ENCODE measurements at regions not wholly inside any gene's neighbourhood (a gene's known extent, or its start where the extent isn't known, plus 50 kb on each side); places are given as distances from the start of the nearest gene placed in this dataset.
A peak's percentile ranks its signal among the peaks of the same experiment; 100 is the strongest.

DNA sequence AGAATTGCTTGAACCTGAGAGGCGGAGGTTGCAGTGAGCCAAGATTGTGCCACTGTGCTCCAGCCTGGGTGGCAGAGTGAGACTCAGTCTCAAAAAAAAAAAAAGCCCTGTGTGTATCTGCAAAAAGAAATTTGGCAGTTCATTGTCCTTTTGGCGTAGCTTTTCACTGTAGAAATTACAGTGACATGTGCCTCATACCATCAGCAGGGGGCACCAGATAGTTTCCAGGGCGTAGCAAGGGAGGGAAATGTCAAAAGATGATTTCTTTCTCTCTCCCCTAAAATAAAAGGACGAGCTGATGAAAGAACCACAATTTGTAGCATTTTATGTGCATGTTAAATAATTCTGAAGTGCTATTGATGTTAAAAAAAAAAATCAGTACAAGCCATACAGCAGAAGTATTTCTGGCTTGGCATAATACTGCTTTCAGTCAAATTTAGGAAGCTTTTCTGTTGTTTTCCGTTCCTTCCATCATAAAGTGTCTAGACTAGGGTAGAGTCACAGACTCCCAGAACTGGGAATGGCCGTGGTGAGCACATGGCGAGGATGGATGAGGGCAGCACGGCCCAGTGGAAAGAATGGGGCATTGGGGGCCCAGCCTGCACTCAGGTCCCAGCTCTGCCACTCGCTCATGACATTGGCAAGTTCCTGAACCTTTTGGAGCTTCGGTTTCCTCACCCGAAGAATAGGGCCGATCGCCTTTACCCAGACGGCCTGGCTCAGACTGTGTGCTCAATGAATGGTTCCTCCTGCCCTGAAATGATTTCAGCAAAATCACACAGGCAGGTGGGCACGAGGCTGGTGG, 59.8 kb upstream of the RPH3AL start:
- DNase-seq, result peak; percentile 21

DNA sequence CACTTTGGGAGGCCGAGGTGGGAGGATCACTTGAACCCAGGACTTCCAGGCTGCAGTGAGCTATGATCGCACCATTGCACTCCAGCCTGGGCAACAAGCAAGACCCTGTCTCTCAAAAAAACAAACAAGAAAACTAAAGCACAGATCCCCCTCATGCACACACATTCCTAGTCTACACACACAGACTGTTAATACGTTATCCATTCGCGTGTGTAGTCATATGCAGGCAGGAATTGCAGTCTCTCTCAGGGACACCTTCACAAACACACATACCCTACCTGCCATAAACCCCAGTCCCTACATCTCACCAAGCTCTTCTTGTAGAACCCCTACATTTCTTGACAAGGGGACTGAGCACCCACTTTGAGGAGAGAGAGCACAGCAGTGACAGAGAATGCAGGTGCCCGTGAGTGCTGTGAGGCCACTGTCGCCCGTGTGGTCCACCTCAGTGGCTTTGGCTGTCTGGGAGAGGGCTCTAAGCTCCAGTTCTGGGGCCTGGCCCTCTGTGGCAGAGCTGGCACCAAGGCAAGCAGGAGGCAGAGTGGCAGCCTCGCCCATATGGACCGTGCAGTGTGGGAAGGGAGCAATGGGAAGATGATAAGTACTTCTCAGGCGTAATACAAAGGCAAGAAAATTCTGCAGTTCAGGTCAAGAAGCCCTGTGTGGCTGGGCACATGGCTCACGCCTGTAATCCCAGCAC, 59.0 kb upstream of the RPH3AL start:
- DNase-seq, result no peak

DNA sequence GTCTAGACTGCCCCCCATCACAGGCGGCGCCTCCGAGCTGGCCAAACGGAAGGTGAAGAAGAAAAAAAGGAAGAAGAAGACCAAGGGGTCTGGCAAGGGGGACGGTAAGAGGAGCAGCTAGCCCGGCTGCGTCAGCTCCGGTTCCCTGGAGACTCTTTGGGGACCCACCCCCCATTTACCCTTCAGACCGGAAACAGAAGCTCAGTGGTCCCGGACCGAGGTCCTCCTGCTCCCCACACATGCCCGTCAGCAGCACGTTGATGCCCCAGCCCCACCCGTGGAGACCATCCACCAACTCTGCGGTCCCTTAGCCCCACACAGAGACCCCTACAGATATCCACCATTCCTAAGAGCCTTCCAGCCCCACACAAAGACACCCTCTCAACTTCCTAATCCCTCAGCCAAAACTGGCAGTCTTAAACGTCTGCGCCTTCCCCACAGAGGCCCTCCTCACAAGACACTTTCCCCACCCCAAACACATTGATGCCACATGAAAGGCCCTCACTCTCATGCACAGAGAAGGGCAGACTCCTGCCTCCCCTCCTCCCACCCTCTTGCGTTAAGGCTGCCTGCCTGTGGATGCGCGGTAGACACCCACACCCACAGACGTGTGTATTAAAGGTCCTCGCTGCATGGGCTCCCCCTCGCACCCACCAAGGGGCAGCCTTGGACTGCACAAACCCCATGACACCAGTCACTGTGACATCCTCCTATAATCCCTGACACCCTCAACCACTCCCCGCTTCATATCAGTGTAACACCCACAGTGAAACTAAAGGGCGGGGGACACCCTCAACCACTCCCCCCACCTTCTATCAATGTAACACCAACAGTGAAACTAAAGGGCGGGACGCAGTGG, 58.2 kb upstream of the RPH3AL start:
- no peak for DNase-seq

DNA sequence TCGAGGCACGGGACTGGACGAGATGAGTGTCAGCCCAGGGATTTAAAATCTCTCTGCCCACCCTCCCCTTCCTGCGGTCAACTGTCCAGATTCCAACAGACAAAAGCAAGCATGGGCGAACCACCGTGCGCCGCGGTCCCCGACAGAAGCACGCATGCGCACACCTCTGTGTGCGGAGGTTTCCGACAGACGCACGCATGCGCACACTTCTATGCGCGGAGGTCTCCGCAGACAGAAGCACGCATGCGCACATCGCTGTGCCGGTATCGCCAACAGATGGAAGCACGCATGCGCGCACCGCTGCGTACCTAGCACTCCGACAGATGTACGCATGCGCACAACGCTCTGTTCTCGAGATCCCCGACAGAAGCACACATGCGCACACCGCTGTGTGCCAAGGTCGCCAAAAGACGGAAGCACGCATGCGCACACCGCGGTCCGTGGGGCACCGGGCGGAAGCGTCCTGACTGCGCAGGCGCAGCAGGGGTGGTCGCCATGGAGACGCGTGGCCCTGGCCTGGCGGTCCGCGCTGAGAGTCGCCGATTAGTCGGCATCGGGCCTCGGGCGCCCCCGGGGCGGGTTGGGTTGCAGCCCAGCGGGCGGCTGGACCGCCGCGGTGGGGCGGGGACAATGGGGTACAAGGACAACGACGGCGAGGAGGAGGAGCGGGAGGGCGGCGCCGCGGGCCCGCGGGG, 57.4 kb upstream of the RPH3AL start:
- peak; percentile 93 for DNase-seq

DNA sequence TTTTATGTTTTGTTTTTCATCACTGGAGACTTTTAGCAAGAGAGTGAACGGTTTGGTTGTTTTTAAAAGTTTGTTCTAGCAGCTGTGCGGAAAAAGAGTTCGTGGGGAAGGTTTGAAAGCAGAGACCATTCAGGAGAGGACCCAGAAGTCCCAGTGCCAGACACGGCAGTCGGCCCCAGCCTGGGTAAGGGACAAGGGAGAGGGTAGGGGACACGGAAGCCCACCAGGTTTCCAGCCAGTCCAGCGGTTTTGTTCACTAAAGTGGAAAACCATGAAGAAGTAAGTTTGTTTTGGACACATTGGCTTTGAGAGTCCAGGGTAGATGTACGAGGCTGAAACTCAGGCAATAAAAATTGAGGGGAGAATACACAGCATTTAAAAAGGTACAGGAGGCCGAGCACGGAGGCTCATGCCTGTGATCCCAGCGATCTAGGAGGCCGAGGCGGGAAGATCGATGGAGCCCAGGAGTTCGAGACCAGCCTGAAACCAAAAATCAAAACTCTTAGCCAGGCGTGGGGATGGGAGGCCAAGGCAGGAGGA, 56.8 kb upstream of the RPH3AL start:
- DNase-seq, result no peak

DNA sequence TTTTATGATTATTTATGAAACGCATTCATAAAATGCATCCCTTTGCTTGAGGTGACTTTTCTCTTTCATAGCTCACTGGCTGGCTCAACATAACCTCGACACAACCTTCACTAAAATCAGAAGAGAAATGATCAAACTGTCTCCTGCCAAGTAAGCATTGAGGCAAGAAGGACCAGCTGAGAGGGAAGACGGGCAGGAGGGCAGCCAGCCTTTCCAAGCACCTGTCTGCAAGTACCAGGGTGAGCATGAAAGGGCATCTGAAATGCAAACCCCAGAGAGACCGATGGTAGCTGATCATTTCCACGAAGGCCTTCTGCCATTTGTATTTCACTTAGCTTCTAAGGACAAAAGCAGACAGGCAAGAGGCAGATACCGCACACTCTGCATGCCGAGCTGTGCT, 52.1 kb upstream of the RPH3AL start:
- no peak for DNase-seq
